ENCODE measurements at regions not wholly inside any gene's neighbourhood (a gene's known extent, or its start where the extent isn't known, plus 50 kb on each side); places are given as distances from the start of the nearest gene placed in this dataset.

DNA sequence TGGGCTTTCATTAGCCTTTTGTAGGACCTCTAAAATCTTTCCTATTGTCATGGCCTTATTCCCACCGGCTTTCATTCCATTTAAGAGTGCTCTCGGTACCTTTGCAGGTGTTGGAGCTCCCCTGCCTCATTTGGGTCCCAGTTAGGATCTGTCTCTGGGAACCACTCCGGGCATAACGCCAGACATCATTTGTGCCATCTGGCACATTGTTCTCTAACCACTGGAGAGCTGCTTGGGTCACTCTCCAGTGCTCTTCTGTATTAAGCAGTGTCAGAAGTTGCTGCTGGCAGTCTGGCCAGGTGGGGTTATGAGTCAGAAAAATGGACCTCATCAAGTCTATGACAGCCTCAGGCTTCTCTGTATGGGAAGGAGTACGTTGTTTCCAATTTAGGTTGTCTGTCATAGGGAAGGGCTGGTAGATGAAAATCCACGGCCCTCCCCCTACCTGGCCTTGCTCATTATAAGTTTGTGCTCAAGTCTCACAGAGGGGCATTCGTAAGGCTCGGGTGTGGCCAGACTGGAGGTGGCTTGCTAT lies 62.9 kb upstream of the MOCS1 start:
- Histone ChIP-seq H3K27me3 (no peaks in the 10 kb centered on the region), H3K9me3 (no peaks in the 10 kb centered on the region), H3K4me1 (no peaks in the 10 kb centered on the region), H3K36me3 (no peaks in the 10 kb centered on the region), H3K4me3 (no peak overlapping the region), H3K27ac (no peak overlapping the region)
- DNase-seq: no peak
- no peak for TF ChIP-seq POLR2A (IDR thresholded peaks at IDR 0.05)
- TF ChIP-seq, protein P1, sequence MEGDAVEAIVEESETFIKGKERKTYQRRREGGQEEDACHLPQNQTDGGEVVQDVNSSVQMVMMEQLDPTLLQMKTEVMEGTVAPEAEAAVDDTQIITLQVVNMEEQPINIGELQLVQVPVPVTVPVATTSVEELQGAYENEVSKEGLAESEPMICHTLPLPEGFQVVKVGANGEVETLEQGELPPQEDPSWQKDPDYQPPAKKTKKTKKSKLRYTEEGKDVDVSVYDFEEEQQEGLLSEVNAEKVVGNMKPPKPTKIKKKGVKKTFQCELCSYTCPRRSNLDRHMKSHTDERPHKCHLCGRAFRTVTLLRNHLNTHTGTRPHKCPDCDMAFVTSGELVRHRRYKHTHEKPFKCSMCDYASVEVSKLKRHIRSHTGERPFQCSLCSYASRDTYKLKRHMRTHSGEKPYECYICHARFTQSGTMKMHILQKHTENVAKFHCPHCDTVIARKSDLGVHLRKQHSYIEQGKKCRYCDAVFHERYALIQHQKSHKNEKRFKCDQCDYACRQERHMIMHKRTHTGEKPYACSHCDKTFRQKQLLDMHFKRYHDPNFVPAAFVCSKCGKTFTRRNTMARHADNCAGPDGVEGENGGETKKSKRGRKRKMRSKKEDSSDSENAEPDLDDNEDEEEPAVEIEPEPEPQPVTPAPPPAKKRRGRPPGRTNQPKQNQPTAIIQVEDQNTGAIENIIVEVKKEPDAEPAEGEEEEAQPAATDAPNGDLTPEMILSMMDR (IDR thresholded peaks at IDR 0.05): no peak
- WGBS (ENCODE audit: insufficient coverage, low coverage, low lambda C conversion rate, missing lambda C conversion rate): 79% methylated on average over 7 of the region's 8 CpGs
- ATAC-seq: no peak
- intact Hi-C loops (cut with DNase I): no loop called here

DNA sequence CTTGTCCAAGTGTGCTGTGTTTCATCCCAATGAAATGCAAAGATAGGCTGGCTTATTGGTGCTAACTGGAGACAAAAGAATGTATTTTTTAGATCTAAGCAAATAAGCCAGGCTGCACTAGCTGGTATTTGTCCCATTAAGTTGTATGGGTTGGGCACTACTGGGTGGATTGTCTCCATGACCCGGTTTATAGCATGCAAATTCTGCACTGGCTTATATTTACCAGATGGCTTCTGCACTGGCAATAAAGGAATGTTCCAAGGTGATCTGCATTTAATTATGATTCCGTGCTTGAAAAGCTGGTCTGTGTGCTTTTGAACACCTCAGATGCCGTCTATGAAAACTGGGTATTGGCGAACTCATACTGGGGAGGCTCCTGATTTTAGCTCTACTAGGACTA lies 61.4 kb upstream of the MOCS1 start:
- no peak for DNase-seq
- no peak for ATAC-seq

DNA sequence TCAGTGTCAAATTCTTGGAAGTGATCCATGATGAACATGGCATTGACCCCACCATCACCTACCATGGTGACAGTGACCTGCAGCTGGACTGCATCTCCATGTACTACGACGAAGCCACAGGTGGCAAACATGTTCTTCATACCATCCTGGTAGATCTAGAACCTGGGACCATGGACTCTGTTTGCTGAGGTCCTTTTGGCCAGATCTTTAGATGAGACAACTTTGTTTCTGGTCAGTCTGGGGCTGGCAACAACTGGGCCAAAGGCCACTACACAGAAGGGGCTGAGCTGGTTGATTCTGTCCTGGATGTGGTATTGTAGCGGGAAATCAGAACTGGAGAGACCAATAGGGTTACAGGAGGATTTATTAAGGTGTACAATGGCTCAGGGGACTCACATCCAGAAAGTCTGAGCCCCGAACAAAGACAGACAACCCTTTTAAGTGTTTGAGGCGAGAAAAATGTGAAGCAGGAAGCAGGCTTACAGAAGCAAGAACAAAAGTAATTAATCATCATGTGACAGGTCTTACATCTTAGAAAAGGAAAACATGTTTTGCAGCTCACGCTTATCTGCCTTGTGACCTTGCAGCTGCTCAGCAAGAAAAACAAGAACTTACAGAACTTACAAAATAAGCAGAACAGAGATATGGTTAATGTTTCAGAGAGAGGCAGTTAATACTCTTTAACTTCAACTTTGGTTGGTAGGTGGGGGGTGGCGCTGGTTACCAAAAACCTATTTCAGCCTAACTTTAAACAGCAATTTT lies 58.8 kb upstream of the MOCS1 start:
- no peak for TF ChIP-seq POLR2A (IDR thresholded peaks at IDR 0.05)
- TF ChIP-seq, protein P1 (IDR thresholded peaks at IDR 0.05): no peak
- WGBS (ENCODE audit: insufficient coverage, low coverage, low lambda C conversion rate, missing lambda C conversion rate): 65% methylated on average over 7 of the region's 7 CpGs
- H3K4me3 ChIP-seq: no peak overlapping the region
- H3K27ac ChIP-seq: no peak overlapping the region
- H3K36me3 ChIP-seq: no peaks in the 10 kb centered on the region
- ATAC-seq: peak in 2 of 4 donors; percentile 36 to 56
- intact Hi-C loops (cut with DNase I): no loop called here
- DNase-seq: no peak
- no peaks in the 10 kb centered on the region for H3K4me1 ChIP-seq
- no peaks in the 10 kb centered on the region for H3K9me3 ChIP-seq
- H3K27me3 ChIP-seq: no peaks in the 10 kb centered on the region

More for the DNA sequence above, 61.4 kb upstream of the MOCS1 start:
- Histone ChIP-seq H3K27me3 (no peaks in the 10 kb centered on the region), H3K4me1 (no peaks in the 10 kb centered on the region), H3K9me3 (no peaks in the 10 kb centered on the region), H3K4me3 (no peak overlapping the region), H3K36me3 (no peaks in the 10 kb centered on the region), H3K27ac (no peak overlapping the region)
- WGBS (ENCODE audit: insufficient coverage, low coverage, low lambda C conversion rate, missing lambda C conversion rate): 82% methylated on average over 2 of the region's 4 CpGs
- no peak for TF ChIP-seq POLR2A (IDR thresholded peaks at IDR 0.05)
- TF ChIP-seq, protein P1 (IDR thresholded peaks at IDR 0.05): no peak
- intact Hi-C loops (cut with DNase I): no loop called here

All from right lobe of liver (tissue), 6 donors.